Astrocyte of the cerebellum (primary cell): ENCODE measurements at regions not wholly inside any gene's neighbourhood (a gene's known extent, or its start where the extent isn't known, plus 50 kb on each side); places are given as distances from the start of the nearest gene placed in this dataset.

ENCODE experiments used
- DNase-seq: peaks from one replicate; pipeline ENCODE4 v3.0.0-alpha.2; 2011; ENCODE audit warnings: low read depth
- H3K4me3 ChIP-seq: 2 replicates; pipeline ENCODE4 v1.5.1; 2011; ENCODE audit warnings: mild to moderate bottlenecking, low read depth, low read length, moderate library complexity
- in situ Hi-C: cut with HindIII; loops from 2 replicates; pipeline ENCODE4 v1.10.0; 2017; ENCODE audit warnings: low sequenced_read_pairs
- TF ChIP-seq, protein P1 (sequence below): IDR thresholded peaks from 2 replicates; pipeline ENCODE4 v1.5.1; 2012; ENCODE audit warnings: low read length, low read depth, moderate library complexity, mild to moderate bottlenecking; ENCODE audit errors: missing control alignments

- H3K4me3 ChIP-seq: no peak overlapping the region
- in situ Hi-C loops: no loop called here
- TF ChIP-seq, protein P1, sequence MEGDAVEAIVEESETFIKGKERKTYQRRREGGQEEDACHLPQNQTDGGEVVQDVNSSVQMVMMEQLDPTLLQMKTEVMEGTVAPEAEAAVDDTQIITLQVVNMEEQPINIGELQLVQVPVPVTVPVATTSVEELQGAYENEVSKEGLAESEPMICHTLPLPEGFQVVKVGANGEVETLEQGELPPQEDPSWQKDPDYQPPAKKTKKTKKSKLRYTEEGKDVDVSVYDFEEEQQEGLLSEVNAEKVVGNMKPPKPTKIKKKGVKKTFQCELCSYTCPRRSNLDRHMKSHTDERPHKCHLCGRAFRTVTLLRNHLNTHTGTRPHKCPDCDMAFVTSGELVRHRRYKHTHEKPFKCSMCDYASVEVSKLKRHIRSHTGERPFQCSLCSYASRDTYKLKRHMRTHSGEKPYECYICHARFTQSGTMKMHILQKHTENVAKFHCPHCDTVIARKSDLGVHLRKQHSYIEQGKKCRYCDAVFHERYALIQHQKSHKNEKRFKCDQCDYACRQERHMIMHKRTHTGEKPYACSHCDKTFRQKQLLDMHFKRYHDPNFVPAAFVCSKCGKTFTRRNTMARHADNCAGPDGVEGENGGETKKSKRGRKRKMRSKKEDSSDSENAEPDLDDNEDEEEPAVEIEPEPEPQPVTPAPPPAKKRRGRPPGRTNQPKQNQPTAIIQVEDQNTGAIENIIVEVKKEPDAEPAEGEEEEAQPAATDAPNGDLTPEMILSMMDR: no peak
- no peak for DNase-seq
These were observed 182.5 kb downstream of the TMEM167A start for GRCh38 chr5:82894716-82895115.

DNA sequence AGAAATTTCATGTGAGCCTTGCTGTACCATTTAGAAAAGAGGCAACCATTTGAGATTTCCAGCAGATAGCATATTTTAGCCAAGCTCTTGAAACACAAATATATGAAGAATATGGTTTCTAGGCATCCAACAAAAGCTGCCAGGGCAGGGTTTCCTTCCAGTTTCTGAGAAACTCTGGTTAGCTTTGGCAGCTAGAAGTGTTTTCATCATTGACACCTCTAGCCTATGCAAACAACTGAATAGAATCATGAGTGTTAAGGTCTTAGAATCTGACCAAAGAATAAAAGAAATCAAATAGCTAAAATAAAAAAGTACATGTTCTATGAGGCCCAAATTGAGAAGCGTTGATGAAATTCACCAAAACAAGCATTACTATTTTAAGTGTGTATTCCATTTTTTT is 188.1 kb downstream of the TMEM167A start:
- DNase-seq: no peak
- no peak overlapping the region for H3K4me3 ChIP-seq
- in situ Hi-C loops: no loop called here
- TF ChIP-seq, protein P1: no peak

- in situ Hi-C loops: no loop called here
- TF ChIP-seq, protein P1: no peak
- peak; percentile 20 for DNase-seq
- no peak overlapping the region for H3K4me3 ChIP-seq
These were observed 190.3 kb downstream of the TMEM167A start for GRCh38 chr5:82886911-82887310.

- no peak overlapping the region for H3K4me3 ChIP-seq
- TF ChIP-seq, protein P1: no peak
- in situ Hi-C loops: no loop called here
- DNase-seq: peak; percentile 24
These were observed 191.4 kb downstream of the TMEM167A start for GRCh38 chr5:82885627-82886389.

DNA sequence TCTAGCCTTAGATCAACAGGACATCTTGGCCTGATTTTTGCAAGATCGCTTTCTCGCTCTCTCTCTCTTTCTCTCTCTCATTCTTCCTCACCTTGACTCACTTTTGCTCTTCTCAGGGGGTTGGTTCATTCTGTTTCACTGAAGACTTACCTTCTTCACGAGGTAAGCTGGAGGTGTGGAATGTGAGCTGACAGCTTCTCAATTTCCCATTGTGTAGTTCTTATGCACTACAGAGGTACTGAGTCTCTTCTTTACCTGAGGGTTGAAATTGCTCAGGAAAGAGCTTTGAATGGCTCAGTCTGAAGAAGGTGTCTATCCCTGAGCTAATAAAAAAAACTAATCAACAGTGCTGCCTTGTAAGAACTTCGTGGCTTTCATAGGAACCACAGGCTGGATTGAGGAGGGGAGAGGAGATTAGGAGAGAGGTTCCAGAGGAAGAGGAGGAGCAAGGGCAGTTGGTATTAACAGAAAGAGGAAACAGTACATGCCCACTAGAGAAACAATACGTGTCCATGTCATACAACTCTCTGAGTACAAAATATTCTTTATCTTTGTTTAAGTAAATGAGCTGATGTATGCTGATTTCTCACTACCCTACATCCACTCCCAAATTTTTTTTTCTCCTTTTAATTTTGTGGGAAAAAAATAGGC is 192.2 kb downstream of the TMEM167A start:
- TF ChIP-seq, protein P1: no peak
- in situ Hi-C loops: no loop called here
- DNase-seq: no peak
- H3K4me3 ChIP-seq: no peak overlapping the region

GRCh38 chr5:82882316-82882715 is 194.9 kb downstream of the TMEM167A start:
- in situ Hi-C loops: no loop called here
- H3K4me3 ChIP-seq: no peak overlapping the region
- TF ChIP-seq, protein P1: no peak
- no peak for DNase-seq
